Caco-2 (cell line): ENCODE measurements at regions not wholly inside any gene's neighbourhood (a gene's known extent, or its start where the extent isn't known, plus 50 kb on each side); places are given as distances from the start of the nearest gene placed in this dataset.

Experiments
- BruUV-seq: library from RNA; stranded (reverse); fragments of 400-500 nt; replicated peaks from 2 replicates; lab custom pipeline; 2021; lab: Mats Ljungman, UMichigan
- CTCF ChIA-PET: fragments of 300-600 bp; sonication (Branson Sonifier 250); formaldehyde crosslinking; loops from one replicate; lab custom pipeline; 2022; ENCODE audit warnings: antibody characterized with exemption; lab: Charles Lee
- POLR2A ChIA-PET: fragments of 300-600 bp; sonication (Branson Sonifier 250); formaldehyde crosslinking; loops from one replicate; lab custom pipeline; 2022; ENCODE audit warnings: antibody characterized with exemption; lab: Charles Lee
- DNase-seq, 2 experiments: peaks; one replicate each; pipeline versions ENCODE4 v3.0.0 to v3.0.0-alpha.2; 2020 to 2022
- H3K27me3 ChIP-seq: replicated peaks from 2 replicates; pipeline ENCODE4 v1.6.0; 2011; ENCODE audit warnings: low read length; ENCODE audit not compliant: control insufficient read depth, insufficient read depth
- H3K36me3 ChIP-seq: 2 replicates; pipeline ENCODE4 v1.5.1; 2011; ENCODE audit warnings: low read length; ENCODE audit not compliant: control insufficient read depth, insufficient read depth
- H3K4me1 ChIP-seq: fragments of 250-450 bp; sonication (Bioruptor Pico); 2 replicates; pipeline ENCODE4 v1.5.1; 2020; ENCODE audit warnings: mild to moderate bottlenecking
- H3K4me3 ChIP-seq: 2 replicates; pipeline ENCODE4 v1.5.1; 2011; ENCODE audit warnings: low read depth, mild to moderate bottlenecking, control low read depth, low read length
- H3K9me3 ChIP-seq: fragments of 250-450 bp; sonication (Bioruptor Pico); 2 replicates; pipeline ENCODE4 v1.5.1; 2020; ENCODE audit warnings: mild to moderate bottlenecking, moderate library complexity
- H3K27ac Mint-ChIP-seq: one replicate; pipeline ENCODE4 v1.8.0; 2022; ENCODE audit warnings: mixed read lengths; ENCODE audit not compliant: unreplicated experiment
- H3K27me3 Mint-ChIP-seq: one replicate; pipeline ENCODE4 v1.8.0; 2022; ENCODE audit warnings: mixed read lengths; ENCODE audit not compliant: insufficient read depth, unreplicated experiment
- H3K36me3 Mint-ChIP-seq: one replicate; pipeline ENCODE4 v1.8.0; 2022; ENCODE audit warnings: mild to moderate bottlenecking, mixed read lengths; ENCODE audit not compliant: insufficient read depth, unreplicated experiment
- H3K4me1 Mint-ChIP-seq: one replicate; pipeline ENCODE4 v1.8.0; 2022; ENCODE audit warnings: low read depth, mixed read lengths; ENCODE audit not compliant: unreplicated experiment
- H3K4me3 Mint-ChIP-seq: one replicate; pipeline ENCODE4 v1.8.0; 2022; ENCODE audit warnings: mild to moderate bottlenecking, moderate library complexity, mixed read lengths; ENCODE audit not compliant: unreplicated experiment
- H3K9me3 Mint-ChIP-seq: one replicate; pipeline ENCODE4 v1.8.0; 2022; ENCODE audit warnings: mixed read lengths; ENCODE audit not compliant: unreplicated experiment
- CTCF ChIP-seq, 2 experiments: fragments of 200-600 bp in 1 of 2; IDR thresholded peaks; 1 replicate in 1 of 2; 2 replicates in 1 of 2; pipeline versions ENCODE4 v1.5.1 to v1.8.0; 2011 to 2022; ENCODE audit warnings: antibody characterized with exemption in 1 of 2, control low read depth in 1 of 2, inconsistent platforms in 1 of 2, low read depth in 1 of 2, low read length in 1 of 2, mild to moderate bottlenecking in 1 of 2, moderate library complexity in 1 of 2; ENCODE audit not compliant: insufficient read depth in 1 of 2, severe bottlenecking in 1 of 2, unreplicated experiment in 1 of 2
- intact Hi-C: fragments of 100-400 bp; cut with micrococcal nuclease; formaldehyde crosslinking; loops from one replicate; pipeline ENCODE4 v1.10.0; 2022; ENCODE audit not compliant: unreplicated experiment

GRCh38 chr4:72951628-72952027, 117.9 kb downstream of the COX18 start:
- Mint-ChIP-seq H3K4me3 (no peak overlapping the region), H3K27me3 (peaks cover 2% of the 10 kb centered on the region), H3K4me1 (no peaks in the 10 kb centered on the region), H3K9me3 (no peaks in the 10 kb centered on the region), H3K36me3 (no peaks in the 10 kb centered on the region), H3K27ac (no peak overlapping the region)
- no TSS peak for BruUV-seq
- no peaks in the 10 kb centered on the region for H3K27me3 ChIP-seq
- ChIA-PET CTCF (no interaction called here), POLR2A (no interaction called here)
- no peaks in the 10 kb centered on the region for H3K36me3 ChIP-seq
- no peaks in the 10 kb centered on the region for H3K4me1 ChIP-seq
- H3K4me3 ChIP-seq: no peak overlapping the region
- no peak for DNase-seq
- H3K9me3 ChIP-seq: no peaks in the 10 kb centered on the region
- intact Hi-C loops: no loop called here
- TF ChIP-seq CTCF (IDR thresholded peaks at IDR 0.05; ENCODE audit: insufficient read depth in 1 of 2, low read depth in 1 of 2, low read length in 1 of 2, severe bottlenecking in 1 of 2, unreplicated experiment in 1 of 2): no peak

- Mint-ChIP-seq H3K4me1 (no peaks in the 10 kb centered on the region), H3K27ac (no peak overlapping the region), H3K9me3 (no peaks in the 10 kb centered on the region), H3K36me3 (no peaks in the 10 kb centered on the region), H3K4me3 (no peak overlapping the region), H3K27me3 (peaks cover 2% of the 10 kb centered on the region)
- DNase-seq: no peak
- ChIA-PET POLR2A (no interaction called here), CTCF (no interaction called here)
- no peak for TF ChIP-seq CTCF (IDR thresholded peaks at IDR 0.05; ENCODE audit: insufficient read depth in 1 of 2, low read depth in 1 of 2, low read length in 1 of 2, severe bottlenecking in 1 of 2, unreplicated experiment in 1 of 2)
- Histone ChIP-seq H3K27me3 (no peaks in the 10 kb centered on the region), H3K36me3 (no peaks in the 10 kb centered on the region), H3K9me3 (no peaks in the 10 kb centered on the region), H3K4me1 (no peaks in the 10 kb centered on the region), H3K4me3 (no peak overlapping the region)
- BruUV-seq: no TSS peak
- intact Hi-C loops: no loop called here
These were observed 118.4 kb downstream of the COX18 start for GRCh38 chr4:72951147-72951546.

GRCh38 chr4:72948080-72948479, 121.4 kb downstream of the COX18 start:
- intact Hi-C loops: no loop called here
- no peaks in the 10 kb centered on the region for H3K27me3 ChIP-seq
- no peaks in the 10 kb centered on the region for H3K36me3 ChIP-seq
- no TSS peak for BruUV-seq
- H3K27me3 Mint-ChIP-seq: no peaks in the 10 kb centered on the region
- H3K9me3 Mint-ChIP-seq: no peaks in the 10 kb centered on the region
- no peak overlapping the region for H3K4me3 ChIP-seq
- no peaks in the 10 kb centered on the region for H3K4me1 ChIP-seq
- CTCF ChIA-PET: no interaction called here
- no peak overlapping the region for H3K4me3 Mint-ChIP-seq
- no peak overlapping the region for H3K27ac Mint-ChIP-seq
- DNase-seq: no peak
- no peaks in the 10 kb centered on the region for H3K9me3 ChIP-seq
- TF ChIP-seq CTCF (IDR thresholded peaks at IDR 0.05; ENCODE audit: insufficient read depth in 1 of 2, low read depth in 1 of 2, low read length in 1 of 2, severe bottlenecking in 1 of 2, unreplicated experiment in 1 of 2): no peak
- H3K36me3 Mint-ChIP-seq: no peaks in the 10 kb centered on the region
- no peaks in the 10 kb centered on the region for H3K4me1 Mint-ChIP-seq
- POLR2A ChIA-PET: no interaction called here
